Endothelial cell of umbilical vein (primary cell): ENCODE measurements at regions not wholly inside any gene's neighbourhood (a gene's known extent, or its start where the extent isn't known, plus 50 kb on each side); places are given as distances from the start of the nearest gene placed in this dataset.

ENCODE experiments used
- BruUV-seq: library from RNA; stranded (reverse); fragments of 400-500 nt; replicated peaks from 2 replicates; lab custom pipeline; 2021; lab: Mats Ljungman, UMichigan
- CTCF ChIA-PET: fragments of 300-600, 350-600 bp; sonication (Branson Sonifier 250); formaldehyde crosslinking; loops from one replicate; lab custom pipeline; 2021; ENCODE audit warnings: antibody characterized with exemption, inconsistent platforms; lab: Charles Lee
- POLR2A ChIA-PET: fragments of 300-600, 350-600 bp; sonication (Branson Sonifier 250); formaldehyde crosslinking; loops from one replicate; lab custom pipeline; 2021; ENCODE audit warnings: antibody characterized with exemption, inconsistent platforms; lab: Charles Lee
- DNase-seq: peaks from one replicate; pipeline ENCODE4 v3.0.0-alpha.2; 2011; ENCODE audit warnings: low read depth, low spot score
- FAIRE-seq: peaks from 2 replicates; lab custom pipeline; 2011; peaks lifted over from hg19 to GRCh38; lab: Jason Lieb, UNC
- H2AFZ ChIP-seq: 2 replicates; pipeline ENCODE4 v1.6.0; 2012; ENCODE audit warnings: low read depth, low read length, control low read depth, inconsistent platforms
- H3K27ac ChIP-seq: 2 replicates; pipeline ENCODE4 v1.5.1; 2011; ENCODE audit warnings: low read depth, mild to moderate bottlenecking, control low read depth, low read length, moderate library complexity; ENCODE audit not compliant: insufficient read depth
- H3K27me3 ChIP-seq, 2 experiments: 2 replicates each; pipeline versions ENCODE4 v1.6.0 to v1.6.1; 2011; ENCODE audit warnings: low read length in 2 of 2, mixed read lengths in 1 of 2; ENCODE audit not compliant: control insufficient read depth in 2 of 2, insufficient read depth in 2 of 2
- H3K36me3 ChIP-seq, 2 experiments: 2 replicates in 1 of 2; 3 replicates in 1 of 2; pipeline ENCODE4 v1.5.1; 2011; ENCODE audit warnings: low read length in 2 of 2, mild to moderate bottlenecking in 1 of 2, moderate library complexity in 1 of 2; ENCODE audit not compliant: control insufficient read depth in 2 of 2, insufficient read depth in 2 of 2; ENCODE audit errors: extremely low read depth in 1 of 2
- H3K4me1 ChIP-seq: 3 replicates; pipeline ENCODE4 v1.5.1; 2011; ENCODE audit warnings: mild to moderate bottlenecking, low read length; ENCODE audit not compliant: control insufficient read depth, insufficient read depth; ENCODE audit errors: extremely low read depth
- H3K4me2 ChIP-seq: 2 replicates; pipeline ENCODE4 v1.6.1; 2011; ENCODE audit warnings: low read length, control low read depth, mixed read lengths; ENCODE audit not compliant: insufficient read depth
- H3K4me3 ChIP-seq, 3 experiments: fragments of 200-600 bp in 1 of 3; sonication (generic), shearing (Covaris generic) in 1 of 3; replicated peaks in 1 of 3; 2 replicates each; pipeline ENCODE4 v1.5.1; 2011 to 2016; ENCODE audit warnings: control low read depth in 3 of 3, low read length in 3 of 3, mild to moderate bottlenecking in 2 of 3, inconsistent platforms in 1 of 3, low read depth in 1 of 3, moderate library complexity in 1 of 3; ENCODE audit not compliant: insufficient read depth in 1 of 3
- H3K79me2 ChIP-seq: 2 replicates; pipeline ENCODE4 v1.6.0; 2012; ENCODE audit warnings: low read length, inconsistent platforms; ENCODE audit not compliant: control insufficient read depth, insufficient read depth
- H3K9ac ChIP-seq: replicated peaks from 2 replicates; pipeline ENCODE3; 2011; ENCODE audit warnings: low read length, control low read depth; ENCODE audit not compliant: insufficient read depth; ENCODE audit errors: extremely low read depth
- H3K9me1 ChIP-seq: replicated peaks from 3 replicates; pipeline ENCODE4 v1.6.0; 2011; ENCODE audit warnings: mild to moderate bottlenecking, low read length; ENCODE audit not compliant: control insufficient read depth, insufficient read depth; ENCODE audit errors: extremely low read depth
- H3K9me3 ChIP-seq: replicated peaks from 2 replicates; pipeline ENCODE4 v1.5.1; 2012; ENCODE audit warnings: low read length, inconsistent platforms; ENCODE audit not compliant: control insufficient read depth, insufficient read depth
- H4K20me1 ChIP-seq: replicated peaks from 2 replicates; pipeline ENCODE3; 2011; ENCODE audit warnings: mild to moderate bottlenecking, low read length; ENCODE audit not compliant: control insufficient read depth, insufficient read depth; ENCODE audit errors: extremely low read depth
- CTCF ChIP-seq, 2 donors: IDR thresholded peaks; 1 replicate in 1 of 2; 2 replicates in 1 of 2; pipeline ENCODE4 v1.5.1; 2011; ENCODE audit warnings: low read length in 2 of 2, mild to moderate bottlenecking in 2 of 2, moderate library complexity in 2 of 2, control low read depth in 1 of 2, inconsistent platforms in 1 of 2, low read depth in 1 of 2; ENCODE audit not compliant: insufficient read depth in 1 of 2; ENCODE audit errors: extremely low read depth in 1 of 2
- EZH2 ChIP-seq: IDR thresholded peaks from 2 replicates; pipeline ENCODE4 v1.6.1; 2012; ENCODE audit warnings: borderline replicate concordance, low read depth, mild to moderate bottlenecking, moderate library complexity, low read length, inconsistent platforms; ENCODE audit not compliant: severe bottlenecking
- FOS ChIP-seq: IDR thresholded peaks from 2 replicates; pipeline ENCODE4 v1.6.1; 2011; ENCODE audit warnings: mild to moderate bottlenecking, low read length, moderate library complexity, borderline replicate concordance; ENCODE audit not compliant: insufficient read depth
- GATA2 ChIP-seq: IDR thresholded peaks from 2 replicates; pipeline ENCODE4 v1.7.0; 2011; ENCODE audit warnings: low read depth, mild to moderate bottlenecking, moderate library complexity, mixed read lengths, low read length; ENCODE audit not compliant: insufficient read length, insufficient read depth
- JUN ChIP-seq: IDR thresholded peaks from 2 replicates; pipeline ENCODE4 v1.6.1; 2011; ENCODE audit warnings: borderline replicate concordance, low read depth; ENCODE audit not compliant: insufficient read length, insufficient read depth
- MAX ChIP-seq: IDR thresholded peaks from 2 replicates; pipeline ENCODE4 v1.6.1; 2011; ENCODE audit not compliant: insufficient read depth, insufficient read length
- MYC ChIP-seq: IDR thresholded peaks from one replicate; pipeline ENCODE4 v1.6.1; 2011; ENCODE audit warnings: mild to moderate bottlenecking, low read depth, low read length
- POLR2A ChIP-seq: IDR thresholded peaks from 2 replicates; pipeline ENCODE4 v1.6.1; 2012; ENCODE audit warnings: low read depth, mild to moderate bottlenecking, control low read depth, low read length
- POLR2AphosphoS5 ChIP-seq: IDR thresholded peaks from 2 replicates; pipeline ENCODE4 v1.6.1; 2012; ENCODE audit warnings: low read depth, mild to moderate bottlenecking, control low read depth, low read length, moderate library complexity; ENCODE audit not compliant: insufficient read depth
- dilution Hi-C: fragments of 300-500 bp; cut with MboI; formaldehyde crosslinking; loops from one replicate; pipeline ENCODE4 v1.15.0; 2019; ENCODE audit warnings: low sequenced_read_pairs; ENCODE audit not compliant: extremely low pct_ligation_motif_present
- intact Hi-C: fragments of 100-400 bp; cut with micrococcal nuclease; formaldehyde crosslinking; loops from one replicate; pipeline ENCODE4 v1.10.0; 2022

GRCh38 chr7:41875513-41875912 lies 172.6 kb upstream of the INHBA start:
- DNase-seq (no peak), FAIRE-seq (no peak)
- Histone ChIP-seq H3K4me1 (no peaks in the 10 kb centered on the region), H3K9me1 (no peaks in the 10 kb centered on the region), H3K4me2 (no peak overlapping the region), H3K36me3 (no peaks in the 10 kb centered on the region), H3K9ac (no peak overlapping the region), H3K27ac (no peak overlapping the region), H4K20me1 (no peaks in the 10 kb centered on the region), H3K9me3 (no peaks in the 10 kb centered on the region), H2AFZ (no peak overlapping the region), H3K79me2 (no peaks in the 10 kb centered on the region), H3K4me3 (no peak overlapping the region), H3K27me3 (no peaks in the 10 kb centered on the region)
- ChIA-PET POLR2A (no interaction called here), CTCF (interaction anchor here (1.5 kb wide), 1 partner anchor 14 kb away, joined by 4 read pairs; no protein-coding TSS in a partner anchor)
- intact Hi-C loops: no loop called here
- no TSS peak for BruUV-seq
- dilution Hi-C loops: no loop called here
- TF ChIP-seq GATA2 (no peak), FOS (no peak), EZH2 (no peak), POLR2AphosphoS5 (no peak), CTCF (IDR thresholded peaks at IDR 0.05; ENCODE audit: extremely low read depth in 1 of 2, insufficient read depth in 1 of 2, low read depth in 1 of 2, low read length in 2 of 2) (no peak), JUN (no peak), POLR2A (no peak), MAX (no peak), MYC (no peak)
